Chondrocyte (in vitro differentiated cells): ENCODE measurements at regions not wholly inside any gene's neighbourhood (a gene's known extent, or its start where the extent isn't known, plus 50 kb on each side); places are given as distances from the start of the nearest gene placed in this dataset.
"Not testable (repeated sequence)": the region's sequence is repeated elsewhere in the genome, so short reads cannot be mapped to it uniquely, and the experiment has no call there.

Experiments used
- DNase-seq: peaks from one replicate; pipeline ENCODE4 v3.0.0; 2021; ENCODE audit warnings: mixed read lengths, low spot score
- H3K27ac Mint-ChIP-seq: one replicate; pipeline ENCODE4 v1.8.0; 2021; ENCODE audit warnings: mild to moderate bottlenecking, moderate library complexity, mixed read lengths; ENCODE audit not compliant: unreplicated experiment
- H3K27me3 Mint-ChIP-seq: 2 replicates; pipeline ENCODE4 v1.8.0; 2021; ENCODE audit warnings: low read depth, mixed read lengths
- H3K36me3 Mint-ChIP-seq: 2 replicates; pipeline ENCODE4 v1.8.0; 2021; ENCODE audit warnings: low read depth, mixed read lengths
- H3K4me1 Mint-ChIP-seq: 2 replicates; pipeline ENCODE4 v1.8.0; 2021; ENCODE audit warnings: low read depth, mild to moderate bottlenecking, mixed read lengths
- H3K4me3 Mint-ChIP-seq: one replicate; pipeline ENCODE4 v1.8.0; 2021; ENCODE audit warnings: mild to moderate bottlenecking, moderate library complexity, mixed read lengths; ENCODE audit not compliant: unreplicated experiment
- H3K9me3 Mint-ChIP-seq: 2 replicates; pipeline ENCODE4 v1.8.0; 2021; ENCODE audit warnings: low read depth, mixed read lengths
- TF ChIP-seq, protein P1 (sequence below): fragments of 200-600 bp; sonication (generic); IDR thresholded peaks from 2 replicates; pipeline ENCODE4 v1.5.0; 2021; ENCODE audit warnings: antibody characterized with exemption, mild to moderate bottlenecking, moderate library complexity

DNA sequence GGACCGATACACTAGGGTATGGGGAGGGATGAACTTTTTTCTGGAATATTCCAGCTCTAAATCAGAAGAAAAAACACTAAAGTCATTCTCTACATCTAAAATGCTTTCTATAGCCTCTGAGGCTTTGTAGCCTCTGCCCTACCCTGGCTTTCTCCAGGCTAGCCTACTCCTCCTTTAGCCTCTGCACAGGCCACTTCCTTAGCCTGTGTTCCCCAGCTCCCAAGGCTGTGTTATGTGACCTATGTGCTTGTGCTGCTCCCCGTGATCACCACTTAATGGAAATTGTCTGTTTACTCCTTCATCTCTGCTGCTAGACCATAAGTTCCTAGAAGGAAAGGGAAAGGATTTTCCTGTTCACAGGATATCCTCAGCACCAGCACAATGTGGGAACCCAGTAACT is 92.8 kb downstream of the SEC16B start:
- no peak overlapping the region for H3K4me3 Mint-ChIP-seq
- TF ChIP-seq, protein P1, sequence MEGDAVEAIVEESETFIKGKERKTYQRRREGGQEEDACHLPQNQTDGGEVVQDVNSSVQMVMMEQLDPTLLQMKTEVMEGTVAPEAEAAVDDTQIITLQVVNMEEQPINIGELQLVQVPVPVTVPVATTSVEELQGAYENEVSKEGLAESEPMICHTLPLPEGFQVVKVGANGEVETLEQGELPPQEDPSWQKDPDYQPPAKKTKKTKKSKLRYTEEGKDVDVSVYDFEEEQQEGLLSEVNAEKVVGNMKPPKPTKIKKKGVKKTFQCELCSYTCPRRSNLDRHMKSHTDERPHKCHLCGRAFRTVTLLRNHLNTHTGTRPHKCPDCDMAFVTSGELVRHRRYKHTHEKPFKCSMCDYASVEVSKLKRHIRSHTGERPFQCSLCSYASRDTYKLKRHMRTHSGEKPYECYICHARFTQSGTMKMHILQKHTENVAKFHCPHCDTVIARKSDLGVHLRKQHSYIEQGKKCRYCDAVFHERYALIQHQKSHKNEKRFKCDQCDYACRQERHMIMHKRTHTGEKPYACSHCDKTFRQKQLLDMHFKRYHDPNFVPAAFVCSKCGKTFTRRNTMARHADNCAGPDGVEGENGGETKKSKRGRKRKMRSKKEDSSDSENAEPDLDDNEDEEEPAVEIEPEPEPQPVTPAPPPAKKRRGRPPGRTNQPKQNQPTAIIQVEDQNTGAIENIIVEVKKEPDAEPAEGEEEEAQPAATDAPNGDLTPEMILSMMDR: no peak
- H3K4me1 Mint-ChIP-seq: peaks cover 6% of the 10 kb centered on the region
- peaks cover 25% of the 10 kb centered on the region for H3K27me3 Mint-ChIP-seq
- no peaks in the 10 kb centered on the region for H3K36me3 Mint-ChIP-seq
- H3K27ac Mint-ChIP-seq: no peak overlapping the region
- no peak for DNase-seq
- H3K9me3 Mint-ChIP-seq: no peaks in the 10 kb centered on the region

GRCh38 chr1:177873238-177873637 is 96.6 kb downstream of the SEC16B start:
- H3K27ac Mint-ChIP-seq: no peak overlapping the region
- no peak for DNase-seq
- H3K36me3 Mint-ChIP-seq: no peaks in the 10 kb centered on the region

GRCh38 chr1:177872308-177872900 is 97.5 kb downstream of the SEC16B start:
- no peak overlapping the region for H3K27ac Mint-ChIP-seq
- H3K4me1 Mint-ChIP-seq: peaks cover 6% of the 10 kb centered on the region
- H3K4me3 Mint-ChIP-seq: no peak overlapping the region

More at GRCh38 chr1:177873238-177873637, 96.6 kb downstream of the SEC16B start:
- TF ChIP-seq, protein P1: no peak
- H3K9me3 Mint-ChIP-seq: peaks cover 7% of the 10 kb centered on the region
- peaks cover 6% of the 10 kb centered on the region for H3K4me1 Mint-ChIP-seq
- no peak overlapping the region for H3K4me3 Mint-ChIP-seq
- H3K27me3 Mint-ChIP-seq: peaks cover 9% of the 10 kb centered on the region

GRCh38 chr1:177871613-177872307 is 98.1 kb downstream of the SEC16B start:
- Mint-ChIP-seq H3K9me3 (peaks cover 7% of the 10 kb centered on the region), H3K27ac (no peak overlapping the region), H3K27me3 (peaks cover 9% of the 10 kb centered on the region), H3K36me3 (no peaks in the 10 kb centered on the region), H3K4me3 (no peak overlapping the region), H3K4me1 (peaks cover 6% of the 10 kb centered on the region)
- no peak for DNase-seq
- TF ChIP-seq, protein P1: no peak

More at GRCh38 chr1:177872308-177872900, 97.5 kb downstream of the SEC16B start:
- TF ChIP-seq, protein P1: no peak
- DNase-seq: no peak
- H3K27me3 Mint-ChIP-seq: peaks cover 9% of the 10 kb centered on the region
- H3K9me3 Mint-ChIP-seq: peaks cover 7% of the 10 kb centered on the region
- no peaks in the 10 kb centered on the region for H3K36me3 Mint-ChIP-seq

GRCh38 chr1:177869586-177869985 is 100.3 kb downstream of the SEC16B start:
- DNase-seq: no peak
- H3K4me1 Mint-ChIP-seq: peaks cover 6% of the 10 kb centered on the region
- H3K27me3 Mint-ChIP-seq: peaks cover 11% of the 10 kb centered on the region
- no peaks in the 10 kb centered on the region for H3K36me3 Mint-ChIP-seq
- no peak overlapping the region for H3K4me3 Mint-ChIP-seq
- TF ChIP-seq, protein P1: no peak
- H3K27ac Mint-ChIP-seq: no peak overlapping the region
- H3K9me3 Mint-ChIP-seq: peaks cover 7% of the 10 kb centered on the region

DNA sequence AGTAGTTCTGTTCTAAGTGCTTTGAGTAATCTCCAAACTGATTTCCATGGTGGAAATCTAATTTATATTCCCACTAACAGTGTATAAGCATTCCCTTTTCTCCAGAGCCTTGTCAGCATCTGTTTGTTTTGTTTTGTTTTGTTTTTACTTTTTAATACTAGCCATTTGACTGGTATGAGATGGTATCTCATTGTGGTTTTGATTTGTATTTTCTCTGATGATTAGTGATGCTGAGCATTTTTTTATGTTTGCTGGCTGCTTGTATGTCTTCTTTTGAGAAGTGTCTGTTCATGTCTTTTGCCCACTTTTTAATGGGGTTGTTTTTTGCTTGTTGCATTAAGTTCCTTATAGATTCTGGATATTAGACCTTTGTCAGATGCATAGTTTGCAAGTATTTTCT is 100.8 kb downstream of the SEC16B start:
- not testable (repeated sequence) for DNase-seq, H3K27ac Mint-ChIP-seq, H3K36me3 Mint-ChIP-seq, H3K4me3 Mint-ChIP-seq, H3K4me1 Mint-ChIP-seq, H3K27me3 Mint-ChIP-seq, H3K9me3 Mint-ChIP-seq
